Mesenchymal stem cell (in vitro differentiated cells and primary cell): ENCODE measurements at regions not wholly inside any gene's neighbourhood (a gene's known extent, or its start where the extent isn't known, plus 50 kb on each side); places are given as distances from the start of the nearest gene placed in this dataset.

ENCODE experiments used
- DNase-seq: peaks from one replicate; pipeline ENCODE4 v3.0.0-alpha.2; 2013
- H2AFZ ChIP-seq: one replicate; pipeline ENCODE4 v1.6.1; 2013; ENCODE audit warnings: low read depth, mild to moderate bottlenecking, control low read depth, inconsistent platforms, low read length, moderate library complexity
- H2AK5ac ChIP-seq: 2 replicates; pipeline ENCODE4 v1.6.1; 2013; ENCODE audit warnings: low read length, moderate library complexity, mild to moderate bottlenecking, inconsistent platforms; ENCODE audit not compliant: severe bottlenecking
- H2BK120ac ChIP-seq: one replicate; pipeline ENCODE4 v1.6.1; 2013; ENCODE audit warnings: low read depth, mild to moderate bottlenecking, inconsistent platforms, low read length, moderate library complexity
- H2BK12ac ChIP-seq, 2 experiments: one replicate each; pipeline ENCODE4 v1.6.1; 2013; ENCODE audit warnings: inconsistent platforms in 2 of 2, low read length in 2 of 2, mild to moderate bottlenecking in 2 of 2, moderate library complexity in 2 of 2, control low read depth in 1 of 2
- H2BK15ac ChIP-seq: one replicate; pipeline ENCODE4 v1.6.1; 2013; ENCODE audit warnings: mild to moderate bottlenecking, low read depth, inconsistent platforms; ENCODE audit not compliant: poor library complexity, severe bottlenecking
- H2BK5ac ChIP-seq: 2 replicates; pipeline ENCODE4 v1.6.1; 2013; ENCODE audit warnings: low read depth, mild to moderate bottlenecking, low read length, control low read depth, inconsistent platforms; ENCODE audit not compliant: poor library complexity, severe bottlenecking
- H3K14ac ChIP-seq, 2 experiments: one replicate each; pipeline ENCODE4 v1.6.1; 2013; ENCODE audit warnings: inconsistent platforms in 2 of 2, low read length in 2 of 2, control low read depth in 1 of 2, mild to moderate bottlenecking in 1 of 2, moderate library complexity in 1 of 2
- H3K18ac ChIP-seq, 2 experiments: one replicate each; pipeline ENCODE4 v1.6.1; 2013; ENCODE audit warnings: inconsistent platforms in 2 of 2, low read length in 2 of 2, control low read depth in 1 of 2, low read depth in 1 of 2, mild to moderate bottlenecking in 1 of 2
- H3K23ac ChIP-seq, 2 experiments: one replicate each; pipeline ENCODE4 v1.6.1; 2013; ENCODE audit warnings: inconsistent platforms in 2 of 2, low read length in 2 of 2, mild to moderate bottlenecking in 2 of 2, moderate library complexity in 2 of 2, control low read depth in 1 of 2
- H3K27ac ChIP-seq: 2 replicates; pipeline ENCODE4 v1.5.1; 2013; ENCODE audit warnings: mild to moderate bottlenecking, moderate library complexity, low read length, control low read depth, inconsistent platforms; ENCODE audit not compliant: poor library complexity, severe bottlenecking
- H3K27me3 ChIP-seq, 2 experiments: 2 replicates each; pipeline versions ENCODE4 v1.6.1 to v1.7.0; 2013; ENCODE audit warnings: low read length in 2 of 2, mild to moderate bottlenecking in 2 of 2, moderate library complexity in 2 of 2, control low read depth in 1 of 2, inconsistent platforms in 1 of 2; ENCODE audit not compliant: control insufficient read depth in 1 of 2, insufficient read depth in 1 of 2
- H3K36me3 ChIP-seq, 2 experiments: 2 replicates each; pipeline versions ENCODE4 v1.6.1 to v1.7.0; 2013; ENCODE audit warnings: low read length in 2 of 2, control low read depth in 1 of 2, inconsistent platforms in 1 of 2, low read depth in 1 of 2, mild to moderate bottlenecking in 1 of 2; ENCODE audit not compliant: insufficient read depth in 2 of 2, control insufficient read depth in 1 of 2
- H3K4ac ChIP-seq, 2 experiments: one replicate each; pipeline ENCODE4 v1.6.1; 2013; ENCODE audit warnings: inconsistent platforms in 2 of 2, low read length in 2 of 2, mild to moderate bottlenecking in 2 of 2, moderate library complexity in 2 of 2, control low read depth in 1 of 2, low read depth in 1 of 2
- H3K4me1 ChIP-seq: 2 replicates; pipeline ENCODE4 v1.6.1; 2013; ENCODE audit warnings: low read depth, low read length, control low read depth; ENCODE audit not compliant: control insufficient read depth, insufficient read depth
- H3K4me2 ChIP-seq: 2 replicates; pipeline ENCODE4 v1.6.1; 2013; ENCODE audit warnings: low read length, mild to moderate bottlenecking, inconsistent platforms; ENCODE audit not compliant: poor library complexity, severe bottlenecking
- H3K4me3 ChIP-seq, 2 experiments: 2 replicates each; pipeline versions ENCODE4 v1.5.1 to v1.7.0; 2013; ENCODE audit warnings: low read length in 2 of 2, mild to moderate bottlenecking in 2 of 2, control low read depth in 1 of 2, low read depth in 1 of 2; ENCODE audit not compliant: insufficient read depth in 1 of 2
- H3K79me1 ChIP-seq: replicated peaks from 2 replicates; pipeline ENCODE4 v1.6.1; 2013; ENCODE audit warnings: mild to moderate bottlenecking, control low read depth, low read length, inconsistent platforms; ENCODE audit not compliant: poor library complexity, severe bottlenecking
- H3K9ac ChIP-seq: 2 replicates; pipeline ENCODE4 v1.7.0; 2013; ENCODE audit warnings: mild to moderate bottlenecking, low read length, moderate library complexity
- H3K9me3 ChIP-seq: 2 replicates; pipeline ENCODE4 v1.7.0; 2013; ENCODE audit warnings: mild to moderate bottlenecking, low read length; ENCODE audit not compliant: control insufficient read depth
- H4K8ac ChIP-seq: one replicate; pipeline ENCODE4 v1.6.1; 2013; ENCODE audit warnings: inconsistent platforms, mild to moderate bottlenecking, low read length, moderate library complexity
- H4K91ac ChIP-seq: one replicate; pipeline ENCODE4 v1.6.1; 2013; ENCODE audit warnings: mild to moderate bottlenecking, low read length, inconsistent platforms
- WGBS: methylation state at CpG from one replicate; pipeline ENCODE4 v1.1.7; 2013; ENCODE audit warnings: mixed read lengths; 5-methylcytosine and 5-hydroxymethylcytosine counted together

- H3K4me2 ChIP-seq: no peak overlapping the region
Observed at GRCh38 chr10:36048236-36048635, 406.1 kb upstream of the FZD8 start.

GRCh38 chr10:36042135-36042534 lies 400.0 kb upstream of the FZD8 start:
- Histone ChIP-seq H3K18ac (no peak overlapping the region), H3K4me2 (no peak overlapping the region), H3K36me3 (no peaks in the 10 kb centered on the region), H3K4me1 (no peaks in the 10 kb centered on the region), H3K4ac (no peak overlapping the region), H3K79me1 (no peaks in the 10 kb centered on the region), H2BK12ac (no peak overlapping the region), H3K27me3 (no peaks in the 10 kb centered on the region), H2AFZ (no peak overlapping the region), H3K4me3 (no peak overlapping the region), H4K91ac (no peak overlapping the region), H2AK5ac (no peak overlapping the region), H4K8ac (no peak overlapping the region), H3K9ac (no peak overlapping the region), H3K14ac (no peak overlapping the region), H3K23ac (no peak overlapping the region), H2BK5ac (no peak overlapping the region), H3K9me3 (no peaks in the 10 kb centered on the region), H2BK15ac (no peak overlapping the region), H2BK120ac (no peak overlapping the region), H3K27ac (no peak overlapping the region)
- peak; percentile 5 for DNase-seq
- 78% methylated on average over 2 of the region's 2 CpGs for WGBS

More at GRCh38 chr10:36048236-36048635, 406.1 kb upstream of the FZD8 start:
- Histone ChIP-seq H3K4me3 (no peak overlapping the region), H3K23ac (no peak overlapping the region), H2BK5ac (no peak overlapping the region), H3K36me3 (no peaks in the 10 kb centered on the region), H2AFZ (no peak overlapping the region), H3K79me1 (no peaks in the 10 kb centered on the region), H3K4me1 (no peaks in the 10 kb centered on the region), H2BK12ac (peak overlapping the region in 1 of 2 experiments; percentile 18), H2AK5ac (no peak overlapping the region), H3K14ac (no peak overlapping the region), H3K27me3 (peaks cover 0 to 9% of the 10 kb centered on the region in 2 experiments), H3K27ac (no peak overlapping the region), H4K91ac (no peak overlapping the region), H4K8ac (no peak overlapping the region), H2BK120ac (no peak overlapping the region), H3K18ac (no peak overlapping the region), H2BK15ac (no peak overlapping the region), H3K9ac (no peak overlapping the region), H3K4ac (no peak overlapping the region), H3K9me3 (no peaks in the 10 kb centered on the region)
- DNase-seq: no peak

DNA sequence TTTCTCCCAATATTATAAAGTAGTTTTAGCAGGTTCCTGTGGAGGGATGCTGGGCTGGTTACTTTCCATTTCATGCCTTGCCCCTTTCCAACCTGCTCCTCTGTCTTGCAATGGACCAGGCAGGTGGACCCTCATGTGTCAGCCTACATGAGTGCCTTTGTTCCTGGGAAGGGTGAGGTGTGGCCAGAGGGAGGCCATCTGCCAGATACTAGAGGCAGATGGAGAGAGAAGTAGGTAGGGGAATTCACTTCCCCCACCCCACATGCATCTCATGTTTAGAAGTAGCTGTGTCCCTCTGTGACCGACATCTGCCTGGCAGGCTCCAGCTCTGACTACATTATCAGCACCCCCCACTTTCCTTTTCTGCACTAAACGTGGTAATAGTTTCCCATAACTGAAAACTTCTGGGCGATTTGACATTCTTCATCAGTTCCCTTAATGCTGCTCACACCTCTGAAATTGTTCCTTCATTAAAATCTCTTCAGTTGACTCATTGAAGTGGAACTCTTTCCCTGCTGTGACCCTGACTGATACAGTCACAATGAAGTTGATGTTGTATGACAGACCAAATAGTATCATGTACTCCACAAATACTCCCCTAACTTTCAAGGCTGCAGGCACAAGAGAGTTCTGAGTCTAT lies 396.3 kb upstream of the FZD8 start:
- H2AFZ ChIP-seq: no peak overlapping the region
- no peak overlapping the region for H2AK5ac ChIP-seq
- H2BK12ac ChIP-seq: no peak overlapping the region
- no peak overlapping the region for H4K91ac ChIP-seq
- H3K79me1 ChIP-seq: no peaks in the 10 kb centered on the region
- no peak overlapping the region for H2BK120ac ChIP-seq
- H3K4me2 ChIP-seq: no peak overlapping the region
- H3K23ac ChIP-seq: no peak overlapping the region
- no peaks in the 10 kb centered on the region for H3K36me3 ChIP-seq
- WGBS: 77% methylated on average over 3 of the region's 3 CpGs
- H3K4me3 ChIP-seq: no peak overlapping the region
- no peaks in the 10 kb centered on the region for H3K9me3 ChIP-seq
- H2BK15ac ChIP-seq: no peak overlapping the region
- no peaks in the 10 kb centered on the region for H3K4me1 ChIP-seq
- no peak overlapping the region for H2BK5ac ChIP-seq
- H3K27me3 ChIP-seq: no peaks in the 10 kb centered on the region
- H3K27ac ChIP-seq: no peak overlapping the region
- no peak for DNase-seq
- no peak overlapping the region for H3K9ac ChIP-seq
- H3K18ac ChIP-seq: no peak overlapping the region
- H4K8ac ChIP-seq: no peak overlapping the region
- no peak overlapping the region for H3K4ac ChIP-seq
- H3K14ac ChIP-seq: no peak overlapping the region

- no peaks in the 10 kb centered on the region for H3K79me1 ChIP-seq
- H3K9ac ChIP-seq: no peak overlapping the region
- H3K4ac ChIP-seq: no peak overlapping the region
- no peaks in the 10 kb centered on the region for H3K36me3 ChIP-seq
- no peak overlapping the region for H4K8ac ChIP-seq
- no peak overlapping the region for H3K4me3 ChIP-seq
- no peaks in the 10 kb centered on the region for H3K4me1 ChIP-seq
- H3K23ac ChIP-seq: no peak overlapping the region
- no peak overlapping the region for H3K14ac ChIP-seq
- no peaks in the 10 kb centered on the region for H3K27me3 ChIP-seq
- no peak overlapping the region for H2BK12ac ChIP-seq
- no peak overlapping the region for H3K4me2 ChIP-seq
- H2BK5ac ChIP-seq: no peak overlapping the region
- H3K27ac ChIP-seq: no peak overlapping the region
- H3K18ac ChIP-seq: no peak overlapping the region
- no peak overlapping the region for H4K91ac ChIP-seq
- no peaks in the 10 kb centered on the region for H3K9me3 ChIP-seq
- no peak overlapping the region for H2BK120ac ChIP-seq
- H2AK5ac ChIP-seq: no peak overlapping the region
- DNase-seq: no peak
- H2BK15ac ChIP-seq: no peak overlapping the region
- WGBS: 91% methylated on average over 4 of the region's 5 CpGs
- no peak overlapping the region for H2AFZ ChIP-seq
Observed at GRCh38 chr10:36036137-36036536, 394.0 kb upstream of the FZD8 start.
